Tibial nerve (tissue), 4 donors: ENCODE measurements at regions not wholly inside any gene's neighbourhood (a gene's known extent, or its start where the extent isn't known, plus 50 kb on each side); places are given as distances from the start of the nearest gene placed in this dataset.

ENCODE experiments used
- DNase-seq, 2 donors: peaks; one replicate each; pipeline ENCODE4 v3.0.0-alpha.2; 2019; ENCODE audit warnings: low spot score in 2 of 2
- H3K27ac ChIP-seq, 4 donors: fragments of 200-600 bp; sonication (generic) in 3 of 4; one replicate each; pipeline ENCODE4 v1.5.1; 2017 to 2019; ENCODE audit warnings: mild to moderate bottlenecking in 1 of 4
- H3K27me3 ChIP-seq, 2 donors: fragments of 200-600 bp; sonication (generic) in 1 of 2; one replicate each; pipeline versions ENCODE4 v1.5.1 to v1.6.0; 2017 to 2019
- H3K36me3 ChIP-seq, 3 donors: fragments of 200-600 bp; sonication (generic); one replicate each; pipeline ENCODE4 v1.5.1; 2018 to 2019
- H3K4me1 ChIP-seq, 4 donors: fragments of 200-600 bp; sonication (generic) in 3 of 4; one replicate each; pipeline ENCODE4 v1.5.1; 2017 to 2019
- H3K4me3 ChIP-seq, 4 donors: fragments of 200-600 bp; sonication (generic) in 3 of 4; one replicate each; pipeline ENCODE4 v1.5.1; 2017 to 2019; ENCODE audit warnings: mild to moderate bottlenecking in 1 of 4, moderate library complexity in 1 of 4
- H3K9me3 ChIP-seq, 4 donors: fragments of 200-600 bp; sonication (generic) in 3 of 4; one replicate each; pipeline ENCODE4 v1.5.1; 2017 to 2019
- CTCF ChIP-seq, 5 experiments: fragments of 200-600 bp in 3 of 5; fragments of 450-650 bp in 2 of 5; sonication (generic) in 3 of 5; IDR thresholded peaks; one replicate each; pipeline ENCODE4 v1.5.1; 2016 to 2019; ENCODE audit warnings: antibody characterized with exemption in 5 of 5, mild to moderate bottlenecking in 3 of 5, moderate library complexity in 2 of 5
- EP300 ChIP-seq, 2 donors: sonication (generic); formaldehyde crosslinking; IDR thresholded peaks; one replicate each; pipeline ENCODE4 v1.6.1; 2017; ENCODE audit warnings: antibody characterized with exemption in 2 of 2, mild to moderate bottlenecking in 1 of 2
- POLR2A ChIP-seq, 2 donors: fragments of 450-650 bp; IDR thresholded peaks; one replicate each; pipeline ENCODE4 v1.6.1; 2017; ENCODE audit warnings: antibody characterized with exemption in 2 of 2, mild to moderate bottlenecking in 2 of 2, moderate library complexity in 2 of 2
- WGBS, 2 donors: methylation state at CpG; one replicate each; pipeline ENCODE4 v1.1.5; 2018; 5-methylcytosine and 5-hydroxymethylcytosine counted together

- H3K9me3 ChIP-seq, result no peaks in the 10 kb centered on the region
- H3K4me1 ChIP-seq, result no peaks in the 10 kb centered on the region
- no peaks in the 10 kb centered on the region for H3K27me3 ChIP-seq
- no peaks in the 10 kb centered on the region for H3K36me3 ChIP-seq
- TF ChIP-seq EP300 (IDR thresholded peaks at IDR 0.05), result no peak
- TF ChIP-seq CTCF (IDR thresholded peaks at IDR 0.05), result no peak
- TF ChIP-seq POLR2A (IDR thresholded peaks at IDR 0.05), result no peak
- no peak overlapping the region for H3K27ac ChIP-seq
- no peak for DNase-seq
- 80 to 82% methylated on average over 3 of the region's 3 CpGs for WGBS, 2 donors
- H3K4me3 ChIP-seq, result no peak overlapping the region
These were observed 498.5 kb upstream of the SETBP1 start for GRCh38 chr18:44181951-44182747.

GRCh38 chr18:44186001-44186400, 494.7 kb upstream of the SETBP1 start:
- Histone ChIP-seq H3K27me3 (no peaks in the 10 kb centered on the region), H3K27ac (no peak overlapping the region), H3K4me1 (no peaks in the 10 kb centered on the region), H3K36me3 (no peaks in the 10 kb centered on the region), H3K4me3 (no peak overlapping the region), H3K9me3 (no peaks in the 10 kb centered on the region)
- TF ChIP-seq EP300 (IDR thresholded peaks at IDR 0.05) (no peak), POLR2A (IDR thresholded peaks at IDR 0.05) (no peak), CTCF (IDR thresholded peaks at IDR 0.05) (no peak)
- no peak for DNase-seq
- WGBS, 2 donors, result 91% methylated on average over 3 of the region's 3 CpGs

- no peaks in the 10 kb centered on the region for H3K9me3 ChIP-seq
- no peak for TF ChIP-seq POLR2A (IDR thresholded peaks at IDR 0.05)
- no peak for TF ChIP-seq EP300 (IDR thresholded peaks at IDR 0.05)
- no peak for TF ChIP-seq CTCF (IDR thresholded peaks at IDR 0.05)
- WGBS, 2 donors, result 89 to 90% methylated on average over 2 of the region's 2 CpGs
- no peak for DNase-seq
- H3K36me3 ChIP-seq, result no peaks in the 10 kb centered on the region
- no peak overlapping the region for H3K4me3 ChIP-seq
- no peak overlapping the region for H3K27ac ChIP-seq
- H3K4me1 ChIP-seq, result no peaks in the 10 kb centered on the region
- H3K27me3 ChIP-seq, result no peaks in the 10 kb centered on the region
These were observed 493.6 kb upstream of the SETBP1 start for GRCh38 chr18:44187090-44187489.

GRCh38 chr18:44195394-44196140, 485.1 kb upstream of the SETBP1 start:
- 81 to 91% methylated on average over 4 of the region's 4 CpGs for WGBS, 2 donors
- Histone ChIP-seq H3K36me3 (no peaks in the 10 kb centered on the region), H3K27ac (no peak overlapping the region), H3K9me3 (no peaks in the 10 kb centered on the region), H3K4me3 (no peak overlapping the region), H3K27me3 (no peaks in the 10 kb centered on the region), H3K4me1 (no peaks in the 10 kb centered on the region)
- TF ChIP-seq EP300 (IDR thresholded peaks at IDR 0.05), result no peak
- TF ChIP-seq POLR2A (IDR thresholded peaks at IDR 0.05), result no peak
- TF ChIP-seq CTCF (IDR thresholded peaks at IDR 0.05), result no peak
- DNase-seq, result no peak
